ENCODE measurements at regions not wholly inside any gene's neighbourhood (a gene's known extent, or its start where the extent isn't known, plus 50 kb on each side); places are given as distances from the start of the nearest gene placed in this dataset.
"Not testable (repeated sequence)": the region's sequence is repeated elsewhere in the genome, so short reads cannot be mapped to it uniquely, and the experiment has no call there.

DNA sequence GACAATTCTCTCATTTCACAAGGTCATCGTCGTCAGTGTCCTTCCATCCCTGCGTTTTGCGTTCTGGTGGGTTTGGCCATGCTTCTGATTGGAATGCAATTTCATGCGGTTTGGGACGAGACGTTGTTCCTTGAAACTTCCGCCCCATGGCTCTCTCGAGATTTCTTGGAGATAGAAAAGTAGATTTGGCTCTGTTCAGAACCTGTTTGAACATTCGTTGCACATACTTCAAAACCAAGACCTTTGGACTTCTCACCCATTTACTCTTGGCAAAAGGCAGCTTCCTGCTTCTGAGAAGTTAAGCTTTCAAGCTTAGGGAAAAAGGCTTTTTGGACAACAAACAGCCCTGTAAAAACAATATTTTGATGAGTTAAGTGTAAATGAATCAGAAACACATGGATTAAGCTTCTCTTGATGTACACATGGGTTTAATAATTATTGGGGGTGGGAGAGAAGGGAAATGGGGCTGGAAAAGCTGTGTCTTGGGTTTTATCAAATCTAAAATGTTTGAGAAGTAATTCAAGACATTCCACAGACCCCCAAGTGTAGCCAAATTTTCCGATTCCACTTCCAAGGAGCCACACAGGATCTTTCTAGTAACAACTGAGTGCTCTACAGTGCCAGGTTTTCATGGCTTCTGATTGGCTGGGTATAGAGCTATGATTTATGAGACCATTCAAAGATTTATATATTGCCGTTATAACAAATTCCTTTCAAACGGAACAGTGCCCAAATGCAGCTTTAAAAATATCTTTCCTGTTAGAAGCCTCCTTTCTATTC lies 467.2 kb downstream of the MED13L start:
- no peak for DNase-seq

DNA sequence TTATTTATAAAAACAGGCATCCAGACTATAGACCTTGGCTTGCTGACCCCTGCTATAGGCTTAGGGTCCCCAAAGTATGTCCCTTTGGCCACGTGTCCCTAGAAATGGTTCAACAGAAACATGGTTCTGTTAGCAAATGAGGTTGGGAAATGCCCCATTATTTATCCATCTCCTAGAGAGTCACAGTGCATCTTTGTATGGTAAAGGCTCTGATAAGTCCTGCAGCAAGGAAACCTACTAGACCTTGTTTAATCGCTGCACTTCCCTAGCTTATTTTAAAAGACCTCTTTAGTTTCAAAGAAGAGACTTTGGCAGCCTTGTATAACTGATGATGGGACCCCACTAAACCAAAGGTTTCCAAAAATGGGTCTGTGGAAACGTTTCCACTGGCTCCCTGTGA lies 471.5 kb downstream of the MED13L start:
- DNase-seq, result no peak

DNA sequence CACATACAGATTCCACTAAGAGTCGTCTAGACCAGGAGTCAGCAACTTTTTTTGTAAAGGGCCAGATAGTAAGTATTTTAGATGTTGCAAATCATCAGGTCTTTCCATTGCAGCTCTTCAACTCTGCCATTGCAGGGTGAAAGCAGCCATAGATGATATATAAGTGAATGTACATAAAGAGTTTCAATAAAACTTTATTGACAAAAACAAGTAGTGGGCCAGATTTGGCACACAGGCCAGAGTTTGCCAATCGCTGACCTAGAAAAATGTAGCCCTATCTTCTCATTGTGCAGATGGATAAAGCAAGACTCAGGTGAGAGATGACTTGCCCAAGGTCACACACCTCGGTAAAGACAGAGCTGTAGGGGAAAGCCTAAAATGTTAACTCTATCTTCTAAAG lies 474.7 kb downstream of the MED13L start:
- no peak for DNase-seq

- DNase-seq, result no peak
These were observed 475.6 kb downstream of the MED13L start for GRCh38 chr12:115801871-115802270.

- DNase-seq, result no peak
These were observed 477.9 kb downstream of the MED13L start for GRCh38 chr12:115799610-115800009.

- no peak for DNase-seq
These were observed 479.1 kb downstream of the MED13L start for GRCh38 chr12:115798309-115798917.

DNA sequence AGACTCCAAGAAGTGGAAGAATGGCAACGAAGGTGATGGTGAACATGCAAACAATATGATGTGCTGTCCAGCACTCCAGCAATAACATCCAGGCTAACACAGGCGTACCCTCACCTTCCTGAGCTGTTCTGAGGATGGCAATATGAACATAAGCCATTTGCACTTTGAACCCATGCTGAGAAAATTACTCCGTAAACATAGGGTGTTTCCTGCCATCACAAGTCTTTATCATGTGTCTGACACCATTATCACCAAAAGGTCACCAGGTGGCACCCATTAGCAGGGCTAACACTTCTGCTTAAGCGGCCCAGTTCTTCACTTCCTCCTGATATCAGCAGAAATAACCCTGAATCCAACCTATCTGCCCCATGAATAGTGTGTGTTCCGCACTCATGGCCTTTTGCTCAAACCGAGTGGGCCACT lies 482.8 kb downstream of the MED13L start:
- DNase-seq, result no peak

DNA sequence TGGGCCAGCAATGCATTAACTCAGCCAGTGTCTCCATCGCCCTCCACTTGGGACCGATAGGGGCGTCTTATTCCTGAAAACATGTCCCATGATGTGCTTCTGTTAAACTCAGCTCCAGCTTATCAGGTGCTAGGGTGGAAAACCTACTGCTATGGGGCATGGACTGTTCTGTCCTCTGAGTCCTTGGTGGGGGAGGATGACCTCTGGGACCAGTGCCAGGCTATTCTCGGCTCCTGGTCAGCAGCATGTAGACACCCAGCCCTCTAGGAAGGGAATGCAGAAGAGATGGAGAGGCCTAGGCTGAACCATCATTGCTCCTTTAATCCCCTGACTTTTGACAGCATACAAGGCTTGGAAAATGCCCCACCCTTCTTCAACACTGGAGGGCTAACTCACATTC lies 486.2 kb downstream of the MED13L start:
- DNase-seq, result no peak

- DNase-seq, result no peak
These were observed 487.0 kb downstream of the MED13L start for GRCh38 chr12:115790526-115790925.

- DNase-seq, result not testable (repeated sequence)
These were observed 491.0 kb downstream of the MED13L start for GRCh38 chr12:115786490-115786889.

- DNase-seq, result no peak
These were observed 491.9 kb downstream of the MED13L start for GRCh38 chr12:115785548-115785947.

DNA sequence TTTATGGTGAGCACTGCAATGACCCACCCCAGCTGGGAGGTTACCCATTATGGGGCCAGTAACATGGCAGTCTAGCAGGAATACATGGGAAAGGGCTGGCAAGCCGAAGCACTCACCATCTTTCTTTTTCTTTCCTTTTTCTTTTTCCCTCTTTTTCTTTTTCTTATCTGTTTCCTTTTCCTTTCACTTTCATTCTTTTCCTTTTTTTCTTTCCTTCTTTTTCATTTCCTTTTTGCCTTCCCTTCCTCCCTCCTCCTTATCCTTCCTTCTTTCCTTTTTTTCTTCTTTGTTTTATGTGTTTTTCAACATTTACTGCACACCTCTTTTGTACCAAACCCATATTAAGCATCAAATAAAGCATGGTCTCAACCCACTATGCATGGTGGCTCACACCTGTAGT lies 501.1 kb downstream of the MED13L start:
- DNase-seq, result no peak

DNA sequence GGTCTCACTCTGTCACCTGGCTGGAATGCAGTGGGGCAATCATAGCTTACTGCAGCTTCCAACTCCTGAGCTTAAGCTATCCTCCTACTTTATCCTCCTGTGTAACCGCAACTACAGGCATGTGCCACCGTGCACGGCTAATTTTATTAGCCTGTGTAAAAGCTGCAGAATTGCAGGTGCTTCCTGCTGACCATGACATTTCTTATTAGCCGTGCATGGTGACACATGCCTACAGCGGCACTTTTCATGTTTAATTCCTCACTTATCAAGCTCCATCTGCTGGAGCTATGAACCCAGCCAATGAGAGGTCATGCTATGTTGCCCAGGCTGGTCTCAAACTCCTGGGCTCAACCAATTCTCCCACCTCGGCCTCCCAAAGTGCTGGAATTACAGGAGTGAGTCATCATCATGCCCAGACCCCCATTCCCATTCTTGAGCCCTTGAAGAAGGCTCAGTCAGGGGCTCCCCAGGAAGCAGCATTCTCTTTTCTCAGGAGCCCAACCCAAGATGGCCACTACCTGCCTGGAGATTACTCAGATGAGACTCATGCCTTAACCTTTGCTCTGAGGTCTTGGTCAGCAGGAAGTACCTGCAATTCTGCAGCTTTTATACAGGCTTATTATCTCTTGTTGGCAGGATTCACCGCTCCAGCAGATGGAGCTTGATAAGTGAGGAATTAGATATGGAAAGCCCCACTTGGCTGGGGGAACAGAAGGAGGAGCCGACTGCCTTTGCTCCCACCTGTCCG lies 503.2 kb downstream of the MED13L start:
- DNase-seq, result no peak

DNA sequence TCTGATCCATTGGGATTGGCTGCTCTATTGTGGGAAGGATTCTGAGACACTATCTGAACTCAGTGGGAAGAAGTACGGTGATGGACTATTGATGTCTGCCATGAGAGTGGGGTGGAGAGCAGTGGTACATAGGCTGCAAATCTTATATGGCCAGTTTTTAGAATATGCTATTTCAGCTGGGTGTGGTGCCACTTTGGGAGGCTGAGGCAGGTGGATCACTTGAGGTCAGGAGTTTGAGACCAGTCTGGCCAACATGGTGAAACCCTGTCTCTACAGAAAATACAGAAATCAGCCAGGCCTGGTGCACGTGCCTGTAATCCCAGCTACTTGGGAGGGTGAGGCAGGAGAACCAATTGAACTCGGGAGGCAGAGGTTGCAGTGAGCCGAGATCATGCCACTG lies 505.9 kb downstream of the MED13L start:
- DNase-seq, result no peak

DNA sequence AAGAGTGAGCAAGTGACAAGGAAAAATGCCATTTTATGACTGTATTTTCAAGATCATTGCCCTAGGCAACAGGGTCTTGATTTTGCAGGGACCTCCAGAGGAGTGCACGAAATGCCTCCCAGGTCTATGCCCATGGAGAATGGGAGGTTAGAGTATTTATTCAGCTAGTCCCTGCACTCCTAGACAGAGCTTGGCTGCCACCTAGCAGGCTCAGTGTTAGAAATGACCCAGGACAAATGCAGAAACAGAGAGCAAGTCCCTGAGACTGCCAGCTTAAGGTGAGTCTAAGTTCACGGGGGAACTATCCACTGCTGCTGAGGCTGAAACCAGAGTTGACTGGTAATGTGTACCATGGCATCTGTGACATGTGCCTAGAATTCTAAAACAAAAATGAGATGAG lies 506.4 kb downstream of the MED13L start:
- no peak for DNase-seq

DNA sequence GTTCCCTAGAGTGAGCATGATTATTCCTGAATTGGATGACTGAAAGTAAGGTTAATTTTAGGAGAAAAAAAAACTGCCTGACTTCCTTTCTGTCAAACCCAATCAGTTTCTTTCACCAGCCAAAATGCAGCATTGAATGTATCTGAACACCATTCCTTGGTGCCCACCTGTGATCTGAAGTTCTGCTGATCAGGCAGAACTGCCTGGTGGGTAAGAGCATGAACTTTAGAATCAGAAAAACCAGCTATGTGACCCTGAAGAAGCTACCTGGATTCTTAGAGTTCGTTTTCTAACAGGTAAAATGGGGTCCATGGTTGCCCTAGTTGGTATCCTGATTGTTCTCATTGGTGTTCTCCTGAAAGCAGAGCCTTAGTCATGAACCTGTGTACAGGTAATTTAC lies 506.9 kb downstream of the MED13L start:
- no peak for DNase-seq

DNA sequence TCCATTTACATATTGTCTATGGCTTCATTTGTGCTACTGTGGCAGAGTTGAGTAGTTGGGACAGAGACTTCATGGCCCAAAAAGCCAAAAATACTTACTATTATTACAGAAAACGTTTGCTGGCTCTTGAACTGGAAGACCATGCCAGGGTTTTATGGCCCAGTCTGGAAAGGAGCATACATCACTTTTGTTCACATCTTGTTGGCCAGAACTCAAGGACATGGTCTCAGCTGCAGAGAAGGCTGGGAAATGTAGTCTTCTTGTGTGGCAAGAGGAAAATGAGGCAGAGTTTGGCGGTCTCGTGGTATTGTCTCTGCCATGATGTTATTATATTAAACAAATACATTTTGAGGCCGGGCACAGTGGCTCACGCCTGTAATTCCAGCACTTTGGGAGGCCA lies 509.6 kb downstream of the MED13L start:
- no peak for DNase-seq

GRCh38 chr12:115763982-115764621 lies 513.4 kb downstream of the MED13L start:
- DNase-seq, result no peak

- DNase-seq, result no peak
These were observed 514.1 kb downstream of the MED13L start for GRCh38 chr12:115763376-115763775.

DNA sequence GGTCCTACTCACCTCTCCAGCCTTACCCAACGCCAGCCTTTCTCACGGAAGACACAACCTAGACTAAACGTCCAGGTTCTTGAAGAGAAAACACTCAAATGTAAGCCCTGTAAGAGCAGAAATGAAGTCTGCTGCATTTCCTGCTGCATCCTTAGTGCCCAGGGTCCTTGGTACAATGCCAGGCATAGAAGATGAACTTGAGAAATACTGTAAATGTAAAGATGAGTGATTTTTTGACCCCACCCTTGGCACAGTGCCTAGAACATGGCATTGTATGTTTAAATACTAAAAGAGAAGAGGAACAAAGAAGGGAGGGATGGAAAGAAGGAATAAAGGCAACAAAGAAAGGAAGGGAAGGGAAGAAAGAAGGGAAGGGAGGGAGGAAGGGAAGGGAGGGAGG lies 514.6 kb downstream of the MED13L start:
- DNase-seq, result no peak

GRCh38 chr12:115761784-115762183 lies 515.7 kb downstream of the MED13L start:
- no peak for DNase-seq

- no peak for DNase-seq
These were observed 517.3 kb downstream of the MED13L start for GRCh38 chr12:115760231-115760630.

All from fibroblast of skin of back (primary cell).